Neural cell (in vitro differentiated cells): ENCODE measurements at regions not wholly inside any gene's neighbourhood (a gene's known extent, or its start where the extent isn't known, plus 50 kb on each side); places are given as distances from the start of the nearest gene placed in this dataset.

Experiments used
- H2AFZ ChIP-seq: fragments of 200-600, 300-800 bp; sonication (generic), shearing (Covaris generic); 2 replicates; pipeline ENCODE4 v1.6.0; 2014; ENCODE audit warnings: low read depth, mild to moderate bottlenecking, antibody characterized with exemption, low read length, moderate library complexity
- H3F3A ChIP-seq: fragments of 200-600 bp; shearing (Covaris generic); 2 replicates; pipeline ENCODE4 v1.6.1; 2016; ENCODE audit warnings: mild to moderate bottlenecking, moderate library complexity, mixed read lengths, antibody characterized with exemption, low read length; ENCODE audit not compliant: insufficient read depth, poor library complexity, severe bottlenecking
- H3K27ac ChIP-seq: fragments of 200-600, 300-800 bp; sonication (generic), shearing (Covaris generic); 2 replicates; pipeline ENCODE4 v1.5.1; 2014; ENCODE audit warnings: mild to moderate bottlenecking, low read length, moderate library complexity
- H3K27me3 ChIP-seq: fragments of 300-800, 200-600 bp; sonication (generic), shearing (Covaris generic); 2 replicates; pipeline ENCODE4 v1.6.0; 2014; ENCODE audit warnings: mild to moderate bottlenecking, low read depth, low read length, moderate library complexity; ENCODE audit not compliant: insufficient read depth
- H3K36me3 ChIP-seq: fragments of 300-800, 200-600 bp; sonication (generic), shearing (Covaris generic); 2 replicates; pipeline ENCODE4 v1.5.1; 2014; ENCODE audit warnings: mild to moderate bottlenecking, antibody characterized with exemption, low read length, moderate library complexity; ENCODE audit not compliant: insufficient read depth
- H3K4me2 ChIP-seq: fragments of 300-800, 200-600 bp; sonication (generic), shearing (Covaris generic); 2 replicates; pipeline ENCODE4 v1.6.0; 2014; ENCODE audit warnings: mild to moderate bottlenecking, low read length
- H3K4me3 ChIP-seq: fragments of 300-800, 200-600 bp; sonication (generic), shearing (Covaris generic); 2 replicates; pipeline ENCODE4 v1.5.1; 2014; ENCODE audit warnings: mild to moderate bottlenecking, low read length, moderate library complexity
- H3K79me2 ChIP-seq: fragments of 200-600 bp; shearing (Covaris generic); replicated peaks from 2 replicates; pipeline ENCODE4 v1.6.0; 2014; ENCODE audit warnings: mild to moderate bottlenecking, low read length, moderate library complexity; ENCODE audit not compliant: insufficient read depth
- H3K9ac ChIP-seq: fragments of 300-800, 200-600 bp; sonication (generic), shearing (Covaris generic); 2 replicates; pipeline ENCODE4 v1.6.1; 2016; ENCODE audit warnings: mild to moderate bottlenecking, low read length, mixed read lengths
- H3K9me2 ChIP-seq: fragments of 200-600 bp; shearing (Covaris generic); 2 replicates; pipeline ENCODE4 v1.6.1; 2016; ENCODE audit warnings: mild to moderate bottlenecking, low read length, mixed read lengths; ENCODE audit not compliant: insufficient read depth
- H3K9me3 ChIP-seq: fragments of 200-600, 300-800 bp; sonication (generic), shearing (Covaris generic); 2 replicates; pipeline ENCODE4 v1.6.1; 2016; ENCODE audit warnings: mild to moderate bottlenecking, mixed run types, low read length, moderate library complexity, mixed read lengths
- H4K20me1 ChIP-seq: fragments of 200-600 bp; shearing (Covaris generic); 2 replicates; pipeline ENCODE4 v1.6.1; 2016; ENCODE audit warnings: mild to moderate bottlenecking, mixed run types; ENCODE audit not compliant: insufficient read depth
- CTCF ChIP-seq: fragments of 450-650 bp; IDR thresholded peaks from 2 replicates; pipeline ENCODE4 v1.5.1; 2014; ENCODE audit warnings: antibody characterized with exemption, mild to moderate bottlenecking, moderate library complexity; ENCODE audit not compliant: poor library complexity, severe bottlenecking
- EP300 ChIP-seq: fragments of 450-650 bp; conservative IDR thresholded peaks from 2 replicates; pipeline ENCODE4 v1.6.1; 2014; ENCODE audit warnings: antibody characterized with exemption, mild to moderate bottlenecking, moderate library complexity; ENCODE audit not compliant: poor library complexity, severe bottlenecking
- EZH2 ChIP-seq: fragments of 200-600, 300-800 bp; shearing (Covaris generic), sonication (generic); IDR thresholded peaks from 2 replicates; pipeline ENCODE4 v1.6.1; 2014; ENCODE audit warnings: antibody characterized with exemption, low read length, borderline replicate concordance, mild to moderate bottlenecking; ENCODE audit not compliant: insufficient read depth, poor library complexity, severe bottlenecking
- MXI1 ChIP-seq: fragments of 450-650 bp; conservative IDR thresholded peaks from 2 replicates; pipeline ENCODE4 v1.6.1; 2014; ENCODE audit warnings: antibody characterized with exemption, mild to moderate bottlenecking; ENCODE audit not compliant: poor library complexity, severe bottlenecking
- POLR2AphosphoS5 ChIP-seq: IDR thresholded peaks from 2 replicates; pipeline ENCODE4 v1.6.1; 2012
- RAD21 ChIP-seq: fragments of 450-650 bp; conservative IDR thresholded peaks from 2 replicates; pipeline ENCODE4 v1.6.1; 2014; ENCODE audit warnings: antibody characterized with exemption, mild to moderate bottlenecking, moderate library complexity
- REST ChIP-seq: IDR thresholded peaks from 2 replicates; pipeline ENCODE4 v1.6.1; 2012; ENCODE audit warnings: borderline replicate concordance
- SMC3 ChIP-seq: fragments of 450-650 bp; conservative IDR thresholded peaks from 2 replicates; pipeline ENCODE4 v1.6.1; 2014; ENCODE audit warnings: antibody characterized with exemption, mild to moderate bottlenecking, moderate library complexity; ENCODE audit not compliant: poor library complexity
- TAF1 ChIP-seq: IDR thresholded peaks from 2 replicates; pipeline ENCODE4 v1.6.1; 2012; ENCODE audit warnings: low read depth

- no peak overlapping the region for H3K4me2 ChIP-seq
Measured at GRCh38 chr7:21221130-21221529, 206.8 kb upstream of the SP4 start.

GRCh38 chr7:21238400-21239116 lies 189.3 kb upstream of the SP4 start:
- H3K27me3 ChIP-seq = no peaks in the 10 kb centered on the region
- no peak overlapping the region for H3K4me3 ChIP-seq
- no peaks in the 10 kb centered on the region for H3K9me2 ChIP-seq
- H3K27ac ChIP-seq = no peak overlapping the region
- no peaks in the 10 kb centered on the region for H4K20me1 ChIP-seq
- no peaks in the 10 kb centered on the region for H3K9me3 ChIP-seq
- H2AFZ ChIP-seq = no peak overlapping the region
- H3K79me2 ChIP-seq = no peaks in the 10 kb centered on the region
- H3K36me3 ChIP-seq = no peaks in the 10 kb centered on the region
- H3F3A ChIP-seq = no peaks in the 10 kb centered on the region
- H3K9ac ChIP-seq = no peak overlapping the region
- H3K4me2 ChIP-seq = no peak overlapping the region
- TF ChIP-seq MXI1 = no peak
- TF ChIP-seq TAF1 = no peak
- no peak for TF ChIP-seq EP300
- no peak for TF ChIP-seq RAD21
- TF ChIP-seq REST = no peak

More at GRCh38 chr7:21221130-21221529, 206.8 kb upstream of the SP4 start:
- Histone ChIP-seq H3K27ac (no peak overlapping the region), H2AFZ (no peak overlapping the region), H3K36me3 (no peaks in the 10 kb centered on the region), H3K9me3 (no peaks in the 10 kb centered on the region), H4K20me1 (no peaks in the 10 kb centered on the region), H3K79me2 (no peaks in the 10 kb centered on the region), H3F3A (no peaks in the 10 kb centered on the region), H3K9ac (no peak overlapping the region), H3K27me3 (no peaks in the 10 kb centered on the region), H3K9me2 (no peaks in the 10 kb centered on the region), H3K4me3 (no peak overlapping the region)
- TF ChIP-seq SMC3 = no peak
- no peak for TF ChIP-seq REST
- no peak for TF ChIP-seq EP300
- no peak for TF ChIP-seq TAF1
- TF ChIP-seq EZH2 = no peak
- TF ChIP-seq RAD21 = no peak
- TF ChIP-seq MXI1 = no peak
- no peak for TF ChIP-seq POLR2AphosphoS5
- no peak for TF ChIP-seq CTCF
